ENCODE measurements at regions not wholly inside any gene's neighbourhood (a gene's known extent, or its start where the extent isn't known, plus 50 kb on each side); places are given as distances from the start of the nearest gene placed in this dataset.
"Not testable (repeated sequence)": the region's sequence is repeated elsewhere in the genome, so short reads cannot be mapped to it uniquely, and the experiment has no call there.

DNA sequence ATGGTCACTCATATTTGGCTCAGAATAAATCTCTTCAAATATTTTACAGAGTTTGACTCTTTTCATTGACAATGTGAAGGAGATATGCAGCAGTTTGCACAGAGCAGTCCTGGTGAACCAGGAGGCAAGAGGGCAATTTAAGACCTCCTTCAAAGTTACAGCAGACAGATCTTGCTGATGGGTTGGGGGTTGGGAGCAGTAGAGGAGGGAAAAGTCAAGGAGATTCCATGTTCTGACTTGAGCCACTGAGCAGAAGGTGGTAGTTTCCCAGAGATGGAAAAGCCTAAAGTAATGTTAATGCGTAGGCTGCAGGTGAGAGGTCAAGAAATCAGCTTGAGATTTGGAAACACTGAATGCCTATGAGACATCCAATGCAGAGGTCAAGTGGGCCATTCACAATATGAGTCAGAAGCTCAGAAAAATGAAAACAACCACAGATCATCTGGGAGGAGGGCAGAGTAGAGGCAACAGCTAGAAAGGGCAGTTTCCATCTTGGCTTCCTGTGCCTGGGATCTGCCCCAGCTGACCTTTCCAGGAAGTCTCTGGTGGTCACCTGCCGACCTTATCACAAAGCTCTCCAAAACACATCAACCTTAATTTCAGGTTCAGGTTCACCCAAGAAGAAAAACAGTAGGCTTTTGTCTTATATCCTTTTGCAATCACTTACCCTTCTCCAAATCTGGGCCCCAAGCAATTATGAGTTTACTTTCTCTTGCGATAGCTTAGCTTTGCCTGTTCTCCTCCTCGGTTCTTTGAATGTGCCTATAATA, 197.5 kb upstream of the ARL4C start:
- peaks cover 3 to 9% of the 10 kb centered on the region in 2 donors for H3K9me3 ChIP-seq (ENCODE audit: control insufficient read depth in 2 of 2, low read length in 2 of 2)
- H3K27me3 ChIP-seq (ENCODE audit: control insufficient read depth in 1 of 2, insufficient read depth in 2 of 2, low read length in 2 of 2), result no peaks in the 10 kb centered on the region
- peaks cover 15% of the 10 kb centered on the region for H3K4me1 ChIP-seq (ENCODE audit: control insufficient read depth, insufficient read depth, low read length)
- H3K27ac ChIP-seq (ENCODE audit: low read length), result no peak overlapping the region
- no peak overlapping the region for H3K9ac ChIP-seq (ENCODE audit: low read length in 2 of 2)
- H3K36me3 ChIP-seq (ENCODE audit: control insufficient read depth in 2 of 2, insufficient read depth in 2 of 2, low read length in 2 of 2), result no peaks in the 10 kb centered on the region
- H3K4me3 ChIP-seq (ENCODE audit: low read length in 2 of 2), result no peak overlapping the region

DNA sequence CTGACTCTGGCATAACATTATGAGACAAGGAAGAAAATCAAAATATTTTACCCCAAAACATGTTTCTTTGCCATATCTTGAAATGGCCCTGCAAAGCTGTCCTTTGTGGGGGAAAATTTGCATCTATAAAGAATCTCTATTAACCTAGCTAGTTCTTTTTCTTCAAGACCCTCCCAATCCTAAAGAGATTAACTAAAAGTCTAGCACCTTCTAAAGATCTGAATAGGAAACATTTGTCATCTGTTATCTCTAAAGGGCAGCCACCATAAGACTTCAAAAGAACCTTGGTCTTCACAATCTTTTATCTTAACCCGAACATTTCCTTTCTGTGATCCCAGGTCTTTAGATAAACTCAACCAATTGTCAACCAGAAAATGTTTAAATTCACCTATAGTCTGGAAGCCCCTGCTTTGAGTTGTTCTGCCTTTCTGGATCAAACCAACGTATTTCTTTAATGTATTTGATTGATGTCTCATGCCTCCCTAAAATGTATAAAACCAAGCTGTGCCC, 196.9 kb upstream of the ARL4C start:
- peaks cover 15% of the 10 kb centered on the region for H3K4me1 ChIP-seq (ENCODE audit: control insufficient read depth, insufficient read depth, low read length)
- H3K36me3 ChIP-seq (ENCODE audit: control insufficient read depth in 2 of 2, insufficient read depth in 2 of 2, low read length in 2 of 2); H3K27ac ChIP-seq (ENCODE audit: low read length); H3K9me3 ChIP-seq (ENCODE audit: control insufficient read depth in 2 of 2, low read length in 2 of 2); H3K4me3 ChIP-seq (ENCODE audit: low read length in 2 of 2); H3K9ac ChIP-seq (ENCODE audit: low read length in 2 of 2); H3K27me3 ChIP-seq (ENCODE audit: control insufficient read depth in 1 of 2, insufficient read depth in 2 of 2, low read length in 2 of 2): not testable (repeated sequence)

DNA sequence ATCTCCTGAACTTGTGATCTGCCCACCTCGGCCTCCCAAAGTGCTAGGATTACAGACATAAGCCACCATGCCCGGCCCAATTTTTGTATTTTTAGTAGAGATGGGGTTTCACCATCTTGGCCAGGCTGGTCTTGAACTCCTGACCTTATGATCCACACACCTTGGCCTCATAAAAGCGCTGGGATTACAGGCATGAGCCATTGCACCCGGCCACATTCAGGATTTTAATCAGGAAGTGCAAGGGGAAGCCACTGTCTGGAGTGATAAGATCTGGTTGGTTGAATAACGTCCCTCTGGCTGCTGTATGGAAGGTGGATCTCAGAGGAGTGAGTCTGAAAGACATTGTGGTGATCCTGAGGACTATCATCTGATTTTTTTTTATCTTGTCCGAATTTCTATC, 196.3 kb upstream of the ARL4C start:
- H3K4me3 ChIP-seq (ENCODE audit: low read length in 2 of 2); H3K9me3 ChIP-seq (ENCODE audit: control insufficient read depth in 2 of 2, low read length in 2 of 2); H3K27ac ChIP-seq (ENCODE audit: low read length); H3K27me3 ChIP-seq (ENCODE audit: control insufficient read depth in 1 of 2, insufficient read depth in 2 of 2, low read length in 2 of 2); H3K36me3 ChIP-seq (ENCODE audit: control insufficient read depth in 2 of 2, insufficient read depth in 2 of 2, low read length in 2 of 2); H3K9ac ChIP-seq (ENCODE audit: low read length in 2 of 2): not testable (repeated sequence)
- peaks cover 15% of the 10 kb centered on the region for H3K4me1 ChIP-seq (ENCODE audit: control insufficient read depth, insufficient read depth, low read length)

DNA sequence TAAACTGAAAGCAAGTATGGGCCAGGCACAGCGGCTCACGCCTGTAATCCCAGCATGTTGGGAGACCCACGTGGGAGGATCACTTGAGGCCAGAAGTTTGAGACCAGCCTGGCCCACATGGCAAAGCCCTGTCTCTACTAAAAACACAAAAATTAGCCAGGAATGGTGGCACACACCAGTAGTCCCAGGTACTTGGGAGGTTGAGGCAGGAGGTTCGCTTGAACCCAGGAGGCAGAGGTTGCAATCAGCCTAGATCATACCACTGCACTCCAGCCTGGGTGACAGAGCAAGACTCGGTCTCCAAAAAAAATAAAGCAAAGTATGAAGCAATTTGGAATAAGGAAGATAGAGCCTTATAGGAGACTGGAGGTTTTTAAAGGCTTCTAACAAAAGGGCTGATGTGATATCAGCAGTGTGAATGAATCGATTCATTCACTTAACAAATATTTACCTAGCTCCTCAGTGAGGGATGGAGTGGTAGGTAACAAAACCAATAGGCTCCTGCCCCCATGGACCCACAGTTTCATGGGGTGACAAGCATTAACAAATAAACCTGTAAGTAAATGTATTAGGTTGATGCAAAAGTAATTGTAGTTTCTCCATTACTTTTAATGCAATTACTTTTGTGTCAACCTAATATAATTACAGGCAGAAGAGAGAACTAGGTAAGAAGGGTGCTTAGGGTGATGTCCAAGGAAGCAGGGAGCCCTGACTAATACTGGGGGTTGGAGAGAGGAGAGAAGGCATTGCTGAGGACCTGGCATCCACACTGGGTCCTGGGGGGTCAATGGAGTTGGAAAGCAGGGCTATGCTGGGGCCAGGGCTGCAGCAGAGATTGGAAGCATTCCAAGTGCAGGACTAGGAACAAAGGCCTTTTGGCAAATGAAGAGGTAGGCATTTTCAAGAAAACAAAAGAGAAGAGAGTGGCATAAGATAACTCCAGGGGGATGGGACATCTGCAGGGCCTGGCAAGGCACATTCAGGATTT, 195.4 kb upstream of the ARL4C start:
- peaks cover 15% of the 10 kb centered on the region for H3K4me1 ChIP-seq (ENCODE audit: control insufficient read depth, insufficient read depth, low read length)
- H3K27ac ChIP-seq (ENCODE audit: low read length), result no peak overlapping the region
- peaks cover under 1 to 8% of the 10 kb centered on the region in 2 donors for H3K9me3 ChIP-seq (ENCODE audit: control insufficient read depth in 2 of 2, low read length in 2 of 2)
- H3K36me3 ChIP-seq (ENCODE audit: control insufficient read depth in 2 of 2, insufficient read depth in 2 of 2, low read length in 2 of 2), result no peaks in the 10 kb centered on the region
- H3K27me3 ChIP-seq (ENCODE audit: control insufficient read depth in 1 of 2, insufficient read depth in 2 of 2, low read length in 2 of 2), result no peaks in the 10 kb centered on the region
- no peak overlapping the region for H3K9ac ChIP-seq (ENCODE audit: low read length in 2 of 2)
- H3K4me3 ChIP-seq (ENCODE audit: low read length in 2 of 2), result no peak overlapping the region

DNA sequence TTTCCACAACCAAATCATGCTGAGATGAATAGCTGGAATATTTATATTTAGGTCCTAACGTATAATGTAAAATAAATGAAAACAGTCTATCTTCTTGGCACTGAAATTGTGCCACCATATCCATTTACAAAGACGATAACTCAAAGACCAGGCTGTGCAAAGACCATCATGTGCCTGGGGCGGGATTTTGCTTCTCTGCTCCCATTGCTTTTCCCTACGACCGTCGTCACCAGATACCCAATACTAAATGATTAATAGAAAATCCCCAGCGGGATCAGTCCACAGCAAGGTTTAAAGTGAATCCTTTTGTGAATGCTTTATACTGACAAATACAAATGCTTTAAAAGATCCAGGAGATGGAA, 194.3 kb upstream of the ARL4C start:
- Histone ChIP-seq H3K4me1 (ENCODE audit: control insufficient read depth, insufficient read depth, low read length) (peaks cover 15% of the 10 kb centered on the region), H3K36me3 (ENCODE audit: control insufficient read depth in 2 of 2, insufficient read depth in 2 of 2, low read length in 2 of 2) (no peaks in the 10 kb centered on the region), H3K4me3 (ENCODE audit: low read length in 2 of 2) (peak overlapping the region; percentile 17 to 29), H3K27me3 (ENCODE audit: control insufficient read depth in 1 of 2, insufficient read depth in 2 of 2, low read length in 2 of 2) (no peaks in the 10 kb centered on the region), H3K9me3 (ENCODE audit: control insufficient read depth in 2 of 2, low read length in 2 of 2) (peaks cover 0 to 2% of the 10 kb centered on the region in 2 donors), H3K27ac (ENCODE audit: low read length) (no peak overlapping the region), H3K9ac (ENCODE audit: low read length in 2 of 2) (no peak overlapping the region)

DNA sequence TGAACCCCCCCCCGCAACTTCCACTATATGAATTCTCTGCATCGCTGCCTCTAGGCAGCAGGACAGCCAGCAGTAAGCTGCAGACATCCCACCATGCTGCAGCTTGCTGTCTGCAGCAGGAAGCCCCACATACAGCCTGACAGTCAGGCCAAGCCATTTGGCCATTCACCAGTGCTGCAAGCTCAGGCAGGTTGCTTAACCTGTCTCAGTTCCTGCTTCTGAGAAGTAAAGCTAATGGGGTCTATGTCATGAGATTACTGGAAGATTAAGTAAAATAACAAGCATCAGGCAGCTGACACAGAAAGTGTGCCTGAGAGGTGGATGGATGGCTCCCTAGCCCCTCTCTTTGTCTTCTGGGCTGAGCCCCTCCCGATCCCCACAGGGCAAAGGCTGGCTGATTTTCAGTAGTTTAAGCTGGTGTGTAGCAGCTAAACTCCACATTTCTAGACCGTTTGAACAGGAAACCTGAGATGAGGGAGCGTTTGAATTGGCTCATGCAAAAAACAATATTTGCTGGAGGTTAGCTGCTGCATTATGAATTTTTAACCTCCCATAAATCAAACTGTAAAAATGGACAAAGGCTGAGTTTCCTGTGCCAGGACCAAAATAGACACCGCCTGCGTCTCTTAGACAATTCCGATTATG, 193.8 kb upstream of the ARL4C start:
- no peaks in the 10 kb centered on the region for H3K36me3 ChIP-seq (ENCODE audit: control insufficient read depth in 2 of 2, insufficient read depth in 2 of 2, low read length in 2 of 2)
- no peak overlapping the region for H3K9ac ChIP-seq (ENCODE audit: low read length in 2 of 2)
- H3K27ac ChIP-seq (ENCODE audit: low read length), result no peak overlapping the region
- H3K4me1 ChIP-seq (ENCODE audit: control insufficient read depth, insufficient read depth, low read length), result peaks cover 15% of the 10 kb centered on the region
- peaks cover 0 to 2% of the 10 kb centered on the region in 2 donors for H3K9me3 ChIP-seq (ENCODE audit: control insufficient read depth in 2 of 2, low read length in 2 of 2)
- no peaks in the 10 kb centered on the region for H3K27me3 ChIP-seq (ENCODE audit: control insufficient read depth in 1 of 2, insufficient read depth in 2 of 2, low read length in 2 of 2)
- peak overlapping the region; percentile 17 to 29 for H3K4me3 ChIP-seq (ENCODE audit: low read length in 2 of 2)

DNA sequence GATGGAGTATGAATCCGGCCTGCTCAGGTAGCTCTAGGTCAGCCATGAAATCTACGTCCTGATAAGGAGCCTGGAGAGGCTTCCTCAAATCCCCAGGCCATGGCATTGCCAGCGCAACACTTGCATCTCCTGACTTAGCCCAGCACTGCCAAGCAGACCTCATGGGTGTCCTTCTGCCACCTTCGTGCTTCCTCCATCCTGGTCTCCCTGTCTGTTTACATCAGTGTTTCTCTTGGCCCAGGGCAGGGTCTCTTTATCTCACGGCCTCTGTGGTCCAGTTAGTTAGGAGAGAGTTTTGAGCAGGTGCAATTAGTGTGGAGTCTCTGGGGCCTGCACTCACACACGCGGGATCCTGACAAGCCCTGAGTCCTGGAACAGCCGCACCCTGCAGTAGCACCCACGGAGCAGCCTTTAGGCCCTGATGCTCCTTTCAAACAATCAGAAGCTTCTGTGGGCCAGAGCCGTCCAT, 193.1 kb upstream of the ARL4C start:
- Histone ChIP-seq H3K4me3 (ENCODE audit: low read length in 2 of 2) (no peak overlapping the region), H3K36me3 (ENCODE audit: control insufficient read depth in 2 of 2, insufficient read depth in 2 of 2, low read length in 2 of 2) (no peaks in the 10 kb centered on the region), H3K27ac (ENCODE audit: low read length) (no peak overlapping the region), H3K9me3 (ENCODE audit: control insufficient read depth in 2 of 2, low read length in 2 of 2) (peaks cover 0 to 1% of the 10 kb centered on the region in 2 donors), H3K4me1 (ENCODE audit: control insufficient read depth, insufficient read depth, low read length) (peaks cover 15% of the 10 kb centered on the region), H3K27me3 (ENCODE audit: control insufficient read depth in 1 of 2, insufficient read depth in 2 of 2, low read length in 2 of 2) (no peaks in the 10 kb centered on the region), H3K9ac (ENCODE audit: low read length in 2 of 2) (no peak overlapping the region)

DNA sequence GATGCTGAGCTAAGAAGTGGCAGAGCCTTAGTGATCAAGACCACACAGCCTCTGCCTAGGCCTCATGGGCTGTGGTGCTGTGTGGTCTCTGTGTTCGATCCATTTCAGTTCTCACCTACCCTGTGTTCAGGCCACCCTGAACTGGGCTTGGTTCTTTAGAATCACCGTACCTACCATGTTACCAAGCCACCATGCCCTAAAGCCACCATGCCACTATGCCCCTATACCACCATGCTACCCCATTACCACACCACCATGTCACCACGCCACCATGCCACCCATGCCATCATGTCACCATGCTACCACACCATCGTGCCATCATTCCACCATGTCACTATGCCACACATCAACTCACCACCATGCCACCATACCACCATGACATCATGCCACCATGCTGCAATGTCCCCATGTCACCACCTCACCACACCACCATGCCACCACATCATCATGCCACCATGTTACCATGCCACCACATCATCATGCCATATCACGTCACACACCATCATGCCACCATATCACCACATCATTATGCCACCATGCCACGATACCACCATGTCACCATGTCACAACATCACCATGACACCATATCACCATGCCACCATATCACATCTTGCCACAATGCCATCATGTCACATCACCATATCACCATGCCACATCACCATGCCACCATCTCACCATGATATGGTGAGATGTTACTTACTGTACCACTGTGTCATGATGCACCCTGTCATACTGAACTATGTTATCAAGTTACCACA, 191.0 kb upstream of the ARL4C start:
- Histone ChIP-seq H3K27me3 (ENCODE audit: control insufficient read depth in 1 of 2, insufficient read depth in 2 of 2, low read length in 2 of 2) (no peaks in the 10 kb centered on the region), H3K4me3 (ENCODE audit: low read length in 2 of 2) (no peak overlapping the region), H3K9me3 (ENCODE audit: control insufficient read depth in 2 of 2, low read length in 2 of 2) (no peaks in the 10 kb centered on the region), H3K9ac (ENCODE audit: low read length in 2 of 2) (no peak overlapping the region), H3K36me3 (ENCODE audit: control insufficient read depth in 2 of 2, insufficient read depth in 2 of 2, low read length in 2 of 2) (no peaks in the 10 kb centered on the region), H3K27ac (ENCODE audit: low read length) (no peak overlapping the region), H3K4me1 (ENCODE audit: control insufficient read depth, insufficient read depth, low read length) (peaks cover 15% of the 10 kb centered on the region)

DNA sequence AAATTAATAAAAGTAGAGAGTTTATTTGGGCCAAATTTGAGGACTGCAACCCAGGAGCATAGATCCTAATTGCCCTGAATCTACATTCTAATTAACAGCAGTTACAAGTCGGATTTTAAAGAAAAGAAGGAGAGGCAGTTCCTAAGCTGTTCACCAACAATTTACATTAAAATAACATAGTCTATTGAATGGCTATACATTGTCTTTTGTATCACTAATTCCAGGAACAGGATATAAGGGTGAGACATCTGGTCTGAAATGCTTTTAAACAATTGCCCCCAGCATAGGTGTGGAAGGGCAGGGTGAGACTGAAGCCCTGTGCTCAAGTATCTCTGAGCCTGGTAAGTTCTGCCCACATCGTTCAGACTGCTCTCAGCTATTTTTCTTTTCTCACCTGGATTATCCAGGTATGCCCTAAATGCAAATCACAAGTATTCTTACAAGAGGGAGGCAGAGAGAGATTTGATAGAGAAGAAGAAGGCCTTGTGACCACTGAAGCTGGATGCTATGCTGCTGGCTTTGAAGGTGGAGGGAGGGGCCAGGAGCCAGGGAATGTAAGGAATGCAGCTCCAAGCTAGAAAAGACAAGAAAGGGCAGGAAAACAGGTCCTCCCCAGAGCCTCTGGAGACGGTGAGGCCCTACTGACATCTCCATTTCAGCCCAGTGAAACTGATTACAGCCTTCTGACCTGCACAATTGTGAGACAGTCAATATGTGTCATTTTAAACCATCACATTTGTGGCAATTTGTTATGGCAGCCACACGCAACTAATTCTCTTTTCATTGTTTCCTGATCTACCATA, 189.4 kb upstream of the ARL4C start:
- no peak overlapping the region for H3K27ac ChIP-seq (ENCODE audit: low read length)
- H3K4me1 ChIP-seq (ENCODE audit: control insufficient read depth, insufficient read depth, low read length), result peaks cover 14% of the 10 kb centered on the region
- H3K9me3 ChIP-seq (ENCODE audit: control insufficient read depth in 2 of 2, low read length in 2 of 2), result no peaks in the 10 kb centered on the region
- no peaks in the 10 kb centered on the region for H3K27me3 ChIP-seq (ENCODE audit: control insufficient read depth in 1 of 2, insufficient read depth in 2 of 2, low read length in 2 of 2)
- H3K9ac ChIP-seq (ENCODE audit: low read length in 2 of 2), result no peak overlapping the region
- H3K36me3 ChIP-seq (ENCODE audit: control insufficient read depth in 2 of 2, insufficient read depth in 2 of 2, low read length in 2 of 2), result no peaks in the 10 kb centered on the region
- no peak overlapping the region for H3K4me3 ChIP-seq (ENCODE audit: low read length in 2 of 2)

Measured in stomach smooth muscle (tissue), 2 donors.